ENCODE measurements at regions not wholly inside any gene's neighbourhood (a gene's known extent, or its start where the extent isn't known, plus 50 kb on each side); places are given as distances from the start of the nearest gene placed in this dataset.

DNA sequence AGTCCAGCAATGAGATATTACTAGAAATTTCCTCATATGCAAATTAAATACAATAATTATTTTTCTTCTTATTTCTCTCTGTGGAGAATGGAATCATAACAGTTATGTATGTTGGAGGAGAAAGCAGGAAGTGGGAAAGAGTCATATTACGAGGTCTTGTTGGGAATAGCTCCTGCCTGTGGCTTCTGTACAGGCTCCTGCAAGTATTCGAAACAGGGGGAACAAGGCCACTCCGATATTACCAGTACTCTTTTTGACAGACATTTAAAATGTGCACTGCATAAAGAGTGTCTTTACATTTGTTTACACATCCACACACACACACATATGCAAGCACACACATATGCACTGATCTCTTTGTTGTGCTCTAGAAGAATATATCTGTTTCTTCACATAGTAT, 812.0 kb upstream of the ZNF608 start:
- TF ChIP-seq, protein P1, sequence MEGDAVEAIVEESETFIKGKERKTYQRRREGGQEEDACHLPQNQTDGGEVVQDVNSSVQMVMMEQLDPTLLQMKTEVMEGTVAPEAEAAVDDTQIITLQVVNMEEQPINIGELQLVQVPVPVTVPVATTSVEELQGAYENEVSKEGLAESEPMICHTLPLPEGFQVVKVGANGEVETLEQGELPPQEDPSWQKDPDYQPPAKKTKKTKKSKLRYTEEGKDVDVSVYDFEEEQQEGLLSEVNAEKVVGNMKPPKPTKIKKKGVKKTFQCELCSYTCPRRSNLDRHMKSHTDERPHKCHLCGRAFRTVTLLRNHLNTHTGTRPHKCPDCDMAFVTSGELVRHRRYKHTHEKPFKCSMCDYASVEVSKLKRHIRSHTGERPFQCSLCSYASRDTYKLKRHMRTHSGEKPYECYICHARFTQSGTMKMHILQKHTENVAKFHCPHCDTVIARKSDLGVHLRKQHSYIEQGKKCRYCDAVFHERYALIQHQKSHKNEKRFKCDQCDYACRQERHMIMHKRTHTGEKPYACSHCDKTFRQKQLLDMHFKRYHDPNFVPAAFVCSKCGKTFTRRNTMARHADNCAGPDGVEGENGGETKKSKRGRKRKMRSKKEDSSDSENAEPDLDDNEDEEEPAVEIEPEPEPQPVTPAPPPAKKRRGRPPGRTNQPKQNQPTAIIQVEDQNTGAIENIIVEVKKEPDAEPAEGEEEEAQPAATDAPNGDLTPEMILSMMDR (conservative IDR thresholded peaks at IDR 0.05; ENCODE audit: low read depth, low read length) = no peak
- no peak for TF ChIP-seq EZH2phosphoT487 (IDR thresholded peaks at IDR 0.05; ENCODE audit: borderline replicate concordance, low read length)
- TF ChIP-seq EZH2 (IDR thresholded peaks at IDR 0.05; ENCODE audit: low read length, unreplicated experiment) = no peak
